Endothelial cell of umbilical vein (primary cell): ENCODE measurements at regions not wholly inside any gene's neighbourhood (a gene's known extent, or its start where the extent isn't known, plus 50 kb on each side); places are given as distances from the start of the nearest gene placed in this dataset.

Experiments used
- BruUV-seq: library from RNA; stranded (reverse); fragments of 400-500 nt; replicated peaks from 2 replicates; lab custom pipeline; 2021; lab: Mats Ljungman, UMichigan
- CTCF ChIA-PET: fragments of 300-600, 350-600 bp; sonication (Branson Sonifier 250); formaldehyde crosslinking; loops from one replicate; lab custom pipeline; 2021; ENCODE audit warnings: antibody characterized with exemption, inconsistent platforms; lab: Charles Lee
- POLR2A ChIA-PET: fragments of 300-600, 350-600 bp; sonication (Branson Sonifier 250); formaldehyde crosslinking; loops from one replicate; lab custom pipeline; 2021; ENCODE audit warnings: antibody characterized with exemption, inconsistent platforms; lab: Charles Lee
- DNase-seq: peaks from one replicate; pipeline ENCODE4 v3.0.0-alpha.2; 2011; ENCODE audit warnings: low read depth, low spot score
- FAIRE-seq: peaks from 2 replicates; lab custom pipeline; 2011; peaks lifted over from hg19 to GRCh38; lab: Jason Lieb, UNC
- H2AFZ ChIP-seq: 2 replicates; pipeline ENCODE4 v1.6.0; 2012; ENCODE audit warnings: low read depth, low read length, control low read depth, inconsistent platforms
- H3K27ac ChIP-seq: 2 replicates; pipeline ENCODE4 v1.5.1; 2011; ENCODE audit warnings: low read depth, mild to moderate bottlenecking, control low read depth, low read length, moderate library complexity; ENCODE audit not compliant: insufficient read depth
- H3K27me3 ChIP-seq, 2 experiments: 2 replicates each; pipeline versions ENCODE4 v1.6.0 to v1.6.1; 2011; ENCODE audit warnings: low read length in 2 of 2, mixed read lengths in 1 of 2; ENCODE audit not compliant: control insufficient read depth in 2 of 2, insufficient read depth in 2 of 2
- H3K36me3 ChIP-seq, 2 experiments: 2 replicates in 1 of 2; 3 replicates in 1 of 2; pipeline ENCODE4 v1.5.1; 2011; ENCODE audit warnings: low read length in 2 of 2, mild to moderate bottlenecking in 1 of 2, moderate library complexity in 1 of 2; ENCODE audit not compliant: control insufficient read depth in 2 of 2, insufficient read depth in 2 of 2; ENCODE audit errors: extremely low read depth in 1 of 2
- H3K4me1 ChIP-seq: 3 replicates; pipeline ENCODE4 v1.5.1; 2011; ENCODE audit warnings: mild to moderate bottlenecking, low read length; ENCODE audit not compliant: control insufficient read depth, insufficient read depth; ENCODE audit errors: extremely low read depth
- H3K4me2 ChIP-seq: 2 replicates; pipeline ENCODE4 v1.6.1; 2011; ENCODE audit warnings: low read length, control low read depth, mixed read lengths; ENCODE audit not compliant: insufficient read depth
- H3K4me3 ChIP-seq, 3 experiments: fragments of 200-600 bp in 1 of 3; sonication (generic), shearing (Covaris generic) in 1 of 3; replicated peaks in 1 of 3; 2 replicates each; pipeline ENCODE4 v1.5.1; 2011 to 2016; ENCODE audit warnings: control low read depth in 3 of 3, low read length in 3 of 3, mild to moderate bottlenecking in 2 of 3, inconsistent platforms in 1 of 3, low read depth in 1 of 3, moderate library complexity in 1 of 3; ENCODE audit not compliant: insufficient read depth in 1 of 3
- H3K79me2 ChIP-seq: 2 replicates; pipeline ENCODE4 v1.6.0; 2012; ENCODE audit warnings: low read length, inconsistent platforms; ENCODE audit not compliant: control insufficient read depth, insufficient read depth
- H3K9ac ChIP-seq: replicated peaks from 2 replicates; pipeline ENCODE3; 2011; ENCODE audit warnings: low read length, control low read depth; ENCODE audit not compliant: insufficient read depth; ENCODE audit errors: extremely low read depth
- H3K9me1 ChIP-seq: replicated peaks from 3 replicates; pipeline ENCODE4 v1.6.0; 2011; ENCODE audit warnings: mild to moderate bottlenecking, low read length; ENCODE audit not compliant: control insufficient read depth, insufficient read depth; ENCODE audit errors: extremely low read depth
- H3K9me3 ChIP-seq: replicated peaks from 2 replicates; pipeline ENCODE4 v1.5.1; 2012; ENCODE audit warnings: low read length, inconsistent platforms; ENCODE audit not compliant: control insufficient read depth, insufficient read depth
- H4K20me1 ChIP-seq: replicated peaks from 2 replicates; pipeline ENCODE3; 2011; ENCODE audit warnings: mild to moderate bottlenecking, low read length; ENCODE audit not compliant: control insufficient read depth, insufficient read depth; ENCODE audit errors: extremely low read depth
- EZH2 ChIP-seq: IDR thresholded peaks from 2 replicates; pipeline ENCODE4 v1.6.1; 2012; ENCODE audit warnings: borderline replicate concordance, low read depth, mild to moderate bottlenecking, moderate library complexity, low read length, inconsistent platforms; ENCODE audit not compliant: severe bottlenecking
- FOS ChIP-seq: IDR thresholded peaks from 2 replicates; pipeline ENCODE4 v1.6.1; 2011; ENCODE audit warnings: mild to moderate bottlenecking, low read length, moderate library complexity, borderline replicate concordance; ENCODE audit not compliant: insufficient read depth
- GATA2 ChIP-seq: IDR thresholded peaks from 2 replicates; pipeline ENCODE4 v1.7.0; 2011; ENCODE audit warnings: low read depth, mild to moderate bottlenecking, moderate library complexity, mixed read lengths, low read length; ENCODE audit not compliant: insufficient read length, insufficient read depth
- JUN ChIP-seq: IDR thresholded peaks from 2 replicates; pipeline ENCODE4 v1.6.1; 2011; ENCODE audit warnings: borderline replicate concordance, low read depth; ENCODE audit not compliant: insufficient read length, insufficient read depth
- MYC ChIP-seq: IDR thresholded peaks from one replicate; pipeline ENCODE4 v1.6.1; 2011; ENCODE audit warnings: mild to moderate bottlenecking, low read depth, low read length
- POLR2A ChIP-seq: IDR thresholded peaks from 2 replicates; pipeline ENCODE4 v1.6.1; 2012; ENCODE audit warnings: low read depth, mild to moderate bottlenecking, control low read depth, low read length
- POLR2AphosphoS5 ChIP-seq: IDR thresholded peaks from 2 replicates; pipeline ENCODE4 v1.6.1; 2012; ENCODE audit warnings: low read depth, mild to moderate bottlenecking, control low read depth, low read length, moderate library complexity; ENCODE audit not compliant: insufficient read depth
- dilution Hi-C: fragments of 300-500 bp; cut with MboI; formaldehyde crosslinking; loops from one replicate; pipeline ENCODE4 v1.15.0; 2019; ENCODE audit warnings: low sequenced_read_pairs; ENCODE audit not compliant: extremely low pct_ligation_motif_present
- intact Hi-C: fragments of 100-400 bp; cut with micrococcal nuclease; formaldehyde crosslinking; loops from one replicate; pipeline ENCODE4 v1.10.0; 2022
- TF ChIP-seq, protein P1 (sequence below), 2 donors: IDR thresholded peaks; 1 replicate in 1 of 2; 2 replicates in 1 of 2; pipeline ENCODE4 v1.5.1; 2011; ENCODE audit warnings: low read length in 2 of 2, mild to moderate bottlenecking in 2 of 2, moderate library complexity in 2 of 2, control low read depth in 1 of 2, inconsistent platforms in 1 of 2, low read depth in 1 of 2; ENCODE audit not compliant: insufficient read depth in 1 of 2; ENCODE audit errors: extremely low read depth in 1 of 2
- TF ChIP-seq, protein P2 (sequence below): IDR thresholded peaks from 2 replicates; pipeline ENCODE4 v1.6.1; 2011; ENCODE audit not compliant: insufficient read depth, insufficient read length

DNA sequence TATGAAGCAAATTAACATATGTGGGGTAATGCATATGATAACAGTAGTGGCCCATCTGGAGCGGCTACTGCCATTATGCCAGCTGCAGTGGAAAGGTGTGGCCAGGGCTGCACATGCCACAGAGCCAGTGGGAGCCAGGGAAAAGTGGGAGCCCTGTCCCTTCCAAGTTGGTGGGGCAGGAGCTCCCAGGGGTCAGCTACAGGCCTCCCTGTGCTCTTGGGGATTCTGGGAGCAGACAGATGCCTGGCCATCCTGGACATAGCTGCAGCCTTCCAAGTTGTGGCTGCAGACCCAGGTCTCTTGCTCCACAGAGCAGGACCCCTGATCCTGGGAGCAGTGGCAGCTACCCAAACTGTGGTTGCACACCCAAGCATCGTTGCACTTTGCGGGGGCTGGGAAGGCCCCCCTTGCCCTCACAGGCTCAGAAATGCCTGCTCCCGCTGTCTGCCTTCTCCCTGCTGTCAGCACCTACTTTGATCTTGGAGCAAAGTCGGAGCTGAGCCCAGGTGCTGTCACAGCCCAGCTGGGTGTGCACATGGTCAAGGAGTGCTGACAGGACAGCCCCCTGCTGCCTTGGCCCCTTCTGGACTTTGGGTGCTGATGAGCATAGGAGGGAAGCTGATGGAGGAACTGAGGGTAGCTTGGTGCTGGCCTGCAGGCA lies 67.8 kb downstream of the NAA11 start:
- intact Hi-C loops (no loop called here), dilution Hi-C loops (no loop called here)
- no peak for FAIRE-seq

More for the DNA sequence above, 67.8 kb downstream of the NAA11 start:
- no TSS peak for BruUV-seq
- Histone ChIP-seq H3K9me3 (no peaks in the 10 kb centered on the region), H3K4me2 (no peak overlapping the region), H4K20me1 (no peaks in the 10 kb centered on the region), H2AFZ (no peak overlapping the region), H3K9me1 (no peaks in the 10 kb centered on the region), H3K9ac (no peak overlapping the region), H3K27ac (no peak overlapping the region), H3K79me2 (no peaks in the 10 kb centered on the region), H3K4me3 (no peak overlapping the region), H3K36me3 (no peaks in the 10 kb centered on the region), H3K27me3 (no peaks in the 10 kb centered on the region), H3K4me1 (no peaks in the 10 kb centered on the region)
- CTCF ChIA-PET = interaction anchor here (1.2 kb wide), 1 partner anchor 11 kb away, joined by 3 read pairs; no protein-coding TSS in a partner anchor
- POLR2A ChIA-PET = no interaction called here
- DNase-seq = no peak
- TF ChIP-seq, protein P1, sequence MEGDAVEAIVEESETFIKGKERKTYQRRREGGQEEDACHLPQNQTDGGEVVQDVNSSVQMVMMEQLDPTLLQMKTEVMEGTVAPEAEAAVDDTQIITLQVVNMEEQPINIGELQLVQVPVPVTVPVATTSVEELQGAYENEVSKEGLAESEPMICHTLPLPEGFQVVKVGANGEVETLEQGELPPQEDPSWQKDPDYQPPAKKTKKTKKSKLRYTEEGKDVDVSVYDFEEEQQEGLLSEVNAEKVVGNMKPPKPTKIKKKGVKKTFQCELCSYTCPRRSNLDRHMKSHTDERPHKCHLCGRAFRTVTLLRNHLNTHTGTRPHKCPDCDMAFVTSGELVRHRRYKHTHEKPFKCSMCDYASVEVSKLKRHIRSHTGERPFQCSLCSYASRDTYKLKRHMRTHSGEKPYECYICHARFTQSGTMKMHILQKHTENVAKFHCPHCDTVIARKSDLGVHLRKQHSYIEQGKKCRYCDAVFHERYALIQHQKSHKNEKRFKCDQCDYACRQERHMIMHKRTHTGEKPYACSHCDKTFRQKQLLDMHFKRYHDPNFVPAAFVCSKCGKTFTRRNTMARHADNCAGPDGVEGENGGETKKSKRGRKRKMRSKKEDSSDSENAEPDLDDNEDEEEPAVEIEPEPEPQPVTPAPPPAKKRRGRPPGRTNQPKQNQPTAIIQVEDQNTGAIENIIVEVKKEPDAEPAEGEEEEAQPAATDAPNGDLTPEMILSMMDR (IDR thresholded peaks at IDR 0.05; ENCODE audit: extremely low read depth in 1 of 2, insufficient read depth in 1 of 2, low read depth in 1 of 2, low read length in 2 of 2) = no peak
- TF ChIP-seq GATA2 (no peak), POLR2A (no peak), FOS (no peak), MYC (no peak), EZH2 (no peak), POLR2AphosphoS5 (no peak), JUN (no peak)
- TF ChIP-seq, protein P2, sequence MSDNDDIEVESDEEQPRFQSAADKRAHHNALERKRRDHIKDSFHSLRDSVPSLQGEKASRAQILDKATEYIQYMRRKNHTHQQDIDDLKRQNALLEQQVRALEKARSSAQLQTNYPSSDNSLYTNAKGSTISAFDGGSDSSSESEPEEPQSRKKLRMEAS = no peak
